Thyroid gland (tissue), 4 donors: ENCODE measurements at regions not wholly inside any gene's neighbourhood (a gene's known extent, or its start where the extent isn't known, plus 50 kb on each side); places are given as distances from the start of the nearest gene placed in this dataset.

ENCODE experiments used
- DNase-seq, 2 donors: peaks; one replicate each; pipeline ENCODE4 v3.0.0-alpha.2; 2019
- H3K27ac ChIP-seq, 3 donors: fragments of 200-600 bp; sonication (generic); 1 replicate in 2 of 3; 2 replicates in 1 of 3; pipeline ENCODE4 v1.5.1; 2016 to 2019; ENCODE audit warnings: mild to moderate bottlenecking in 1 of 3, moderate library complexity in 1 of 3
- H3K27me3 ChIP-seq: fragments of 200-600 bp; sonication (generic); one replicate; pipeline ENCODE4 v1.5.1; 2019
- H3K36me3 ChIP-seq, 2 donors: fragments of 200-600 bp; sonication (generic); one replicate each; pipeline ENCODE4 v1.5.1; 2016 to 2019
- H3K4me1 ChIP-seq, 2 donors: fragments of 200-600 bp; sonication (generic); one replicate each; pipeline ENCODE4 v1.5.1; 2017 to 2019
- H3K4me3 ChIP-seq, 3 donors: fragments of 200-600 bp; sonication (generic); replicated peaks in 1 of 3; 1 replicate in 2 of 3; 2 replicates in 1 of 3; pipeline ENCODE4 v1.5.1; 2016; ENCODE audit warnings: mild to moderate bottlenecking in 1 of 3
- H3K9me3 ChIP-seq: fragments of 200-600 bp; sonication (generic); one replicate; pipeline ENCODE4 v1.5.1; 2017
- POLR2A ChIP-seq, 2 donors: fragments of 450-650 bp; IDR thresholded peaks; one replicate each; pipeline ENCODE4 v1.6.1; 2017; ENCODE audit warnings: antibody characterized with exemption in 2 of 2, mild to moderate bottlenecking in 2 of 2, moderate library complexity in 1 of 2
- WGBS, 2 donors: methylation state at CpG; one replicate each; pipeline ENCODE4 v1.1.5; 2017; 5-methylcytosine and 5-hydroxymethylcytosine counted together
- intact Hi-C: fragments of 100-400 bp; cut with DNase I; formaldehyde crosslinking; loops from one replicate; pipeline ENCODE4 v1.15.1; 2023
- TF ChIP-seq, protein P1 (sequence below), 6 experiments: fragments of 200-600 bp in 3 of 6; fragments of 450-650 bp in 3 of 6; sonication (generic) in 3 of 6; IDR thresholded peaks; one replicate each; pipeline ENCODE4 v1.5.1; 2016 to 2019; ENCODE audit warnings: antibody characterized with exemption in 6 of 6, mild to moderate bottlenecking in 2 of 6, inconsistent platforms in 1 of 6, moderate library complexity in 1 of 6

GRCh38 chr6:3617681-3618311 is 133.7 kb downstream of the PXDC1 start:
- no peak overlapping the region for H3K4me3 ChIP-seq
- no peaks in the 10 kb centered on the region for H3K4me1 ChIP-seq
- no peaks in the 10 kb centered on the region for H3K27me3 ChIP-seq
- 89 to 94% methylated on average over 19 to 27 of the region's 29 CpGs for WGBS, 2 donors
- no peak overlapping the region for H3K27ac ChIP-seq
- intact Hi-C loops: no loop called here
- no peaks in the 10 kb centered on the region for H3K9me3 ChIP-seq
- DNase-seq: no peak
- no peak for TF ChIP-seq POLR2A (IDR thresholded peaks at IDR 0.05)
- TF ChIP-seq, protein P1, sequence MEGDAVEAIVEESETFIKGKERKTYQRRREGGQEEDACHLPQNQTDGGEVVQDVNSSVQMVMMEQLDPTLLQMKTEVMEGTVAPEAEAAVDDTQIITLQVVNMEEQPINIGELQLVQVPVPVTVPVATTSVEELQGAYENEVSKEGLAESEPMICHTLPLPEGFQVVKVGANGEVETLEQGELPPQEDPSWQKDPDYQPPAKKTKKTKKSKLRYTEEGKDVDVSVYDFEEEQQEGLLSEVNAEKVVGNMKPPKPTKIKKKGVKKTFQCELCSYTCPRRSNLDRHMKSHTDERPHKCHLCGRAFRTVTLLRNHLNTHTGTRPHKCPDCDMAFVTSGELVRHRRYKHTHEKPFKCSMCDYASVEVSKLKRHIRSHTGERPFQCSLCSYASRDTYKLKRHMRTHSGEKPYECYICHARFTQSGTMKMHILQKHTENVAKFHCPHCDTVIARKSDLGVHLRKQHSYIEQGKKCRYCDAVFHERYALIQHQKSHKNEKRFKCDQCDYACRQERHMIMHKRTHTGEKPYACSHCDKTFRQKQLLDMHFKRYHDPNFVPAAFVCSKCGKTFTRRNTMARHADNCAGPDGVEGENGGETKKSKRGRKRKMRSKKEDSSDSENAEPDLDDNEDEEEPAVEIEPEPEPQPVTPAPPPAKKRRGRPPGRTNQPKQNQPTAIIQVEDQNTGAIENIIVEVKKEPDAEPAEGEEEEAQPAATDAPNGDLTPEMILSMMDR (IDR thresholded peaks at IDR 0.05): no peak
- no peaks in the 10 kb centered on the region for H3K36me3 ChIP-seq

GRCh38 chr6:3617192-3617631 is 134.3 kb downstream of the PXDC1 start:
- DNase-seq: no peak
- intact Hi-C loops: no loop called here
- Histone ChIP-seq H3K36me3 (no peaks in the 10 kb centered on the region), H3K27ac (no peak overlapping the region), H3K27me3 (no peaks in the 10 kb centered on the region), H3K4me1 (no peaks in the 10 kb centered on the region), H3K9me3 (no peaks in the 10 kb centered on the region), H3K4me3 (no peak overlapping the region)
- WGBS, 2 donors: 83 to 85% methylated on average over 7 of the region's 7 CpGs
- TF ChIP-seq, protein P1 (IDR thresholded peaks at IDR 0.05): no peak
- TF ChIP-seq POLR2A (IDR thresholded peaks at IDR 0.05): no peak

DNA sequence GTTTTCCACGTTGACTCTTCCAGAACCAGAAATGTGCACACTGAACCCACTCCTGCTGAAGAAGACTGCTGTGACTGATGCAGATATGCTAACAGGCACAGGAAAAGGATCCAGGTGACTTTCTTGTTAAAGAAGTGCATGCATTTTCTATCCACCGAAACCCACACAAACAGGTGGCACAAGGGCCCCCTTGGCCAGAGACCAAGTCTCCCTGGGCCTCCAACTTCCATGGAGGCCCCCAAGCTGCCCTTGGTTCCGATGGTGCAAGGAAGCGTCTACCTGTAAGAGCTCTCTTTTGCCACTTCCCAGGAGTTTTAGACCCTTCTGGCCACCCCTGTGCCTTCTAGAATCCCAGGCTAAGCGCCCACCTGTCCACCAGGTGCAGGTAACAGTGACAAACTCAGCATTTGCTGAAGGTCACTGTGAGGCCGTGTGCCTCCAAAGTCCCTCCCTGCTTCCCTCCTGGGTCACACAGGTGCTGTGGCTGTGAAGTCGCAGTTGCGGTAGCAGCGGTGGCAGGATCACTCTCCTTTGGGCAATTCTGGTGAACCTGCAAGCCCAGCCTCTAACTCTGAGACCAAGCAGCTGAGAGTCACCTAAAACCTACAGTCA is 134.8 kb downstream of the PXDC1 start:
- no peaks in the 10 kb centered on the region for H3K4me1 ChIP-seq
- no peak for DNase-seq
- intact Hi-C loops: no loop called here
- H3K27ac ChIP-seq: no peak overlapping the region
- no peaks in the 10 kb centered on the region for H3K27me3 ChIP-seq
- 91 to 92% methylated on average over 9 of the region's 9 CpGs for WGBS, 2 donors
- no peak overlapping the region for H3K4me3 ChIP-seq
- no peak for TF ChIP-seq POLR2A (IDR thresholded peaks at IDR 0.05)
- TF ChIP-seq, protein P1 (IDR thresholded peaks at IDR 0.05): no peak
- no peaks in the 10 kb centered on the region for H3K9me3 ChIP-seq
- no peaks in the 10 kb centered on the region for H3K36me3 ChIP-seq

DNA sequence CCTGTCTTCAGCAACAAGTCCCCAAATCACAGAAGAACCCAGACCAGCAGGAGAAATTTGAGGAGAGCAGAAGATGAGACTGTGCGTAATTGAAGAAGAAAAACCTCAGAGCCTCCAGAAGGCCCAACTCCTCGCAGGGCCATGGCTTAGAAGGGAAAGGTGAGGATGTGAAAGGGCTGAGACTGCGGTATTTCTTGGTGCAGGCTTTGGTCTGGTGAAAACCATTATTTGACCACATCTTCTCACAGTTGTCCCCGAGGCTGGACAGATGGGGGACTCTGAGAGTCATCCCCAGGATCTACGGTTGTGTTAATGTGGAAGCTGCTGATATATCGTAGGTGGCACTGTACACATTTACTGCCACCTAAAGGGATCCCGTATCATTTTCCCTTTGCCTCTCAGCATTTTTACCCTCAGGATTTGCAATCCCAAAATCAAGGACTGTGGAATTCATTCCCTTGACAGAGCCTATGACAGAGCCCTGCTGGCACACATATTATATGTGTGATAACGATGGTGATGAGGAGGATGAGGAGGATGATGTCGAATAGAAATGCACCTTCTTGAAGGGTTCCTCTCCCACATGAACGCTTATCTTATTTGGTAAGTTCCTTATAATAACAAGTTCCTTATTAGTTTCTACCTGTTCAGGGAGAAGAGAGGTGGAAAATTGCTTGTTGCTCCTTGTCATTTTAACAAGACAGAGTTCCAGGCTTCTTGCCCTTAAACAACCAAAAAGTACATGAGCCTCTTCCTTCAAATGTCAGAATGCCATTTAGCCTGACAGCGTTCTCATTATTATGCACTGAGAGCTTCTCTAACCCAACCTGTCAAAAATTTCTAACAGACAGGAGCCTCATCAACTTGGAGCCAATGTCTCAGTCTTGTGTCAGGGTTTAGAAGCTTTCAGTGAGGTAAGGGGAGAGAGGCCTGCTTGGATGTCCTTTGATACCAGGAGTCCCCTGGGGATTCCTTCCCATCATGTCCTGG is 135.8 kb downstream of the PXDC1 start:
- no peak overlapping the region for H3K27ac ChIP-seq
- H3K4me1 ChIP-seq: no peaks in the 10 kb centered on the region
- WGBS, 2 donors: 88 to 92% methylated on average over 11 of the region's 11 CpGs
- no peaks in the 10 kb centered on the region for H3K36me3 ChIP-seq
- no peaks in the 10 kb centered on the region for H3K9me3 ChIP-seq
- no peak overlapping the region for H3K4me3 ChIP-seq
- DNase-seq: no peak
- H3K27me3 ChIP-seq: no peaks in the 10 kb centered on the region
- TF ChIP-seq, protein P1 (IDR thresholded peaks at IDR 0.05): no peak
- no peak for TF ChIP-seq POLR2A (IDR thresholded peaks at IDR 0.05)
- intact Hi-C loops: no loop called here
